B cell (primary cell): ENCODE measurements at regions not wholly inside any gene's neighbourhood (a gene's known extent, or its start where the extent isn't known, plus 50 kb on each side); places are given as distances from the start of the nearest gene placed in this dataset.

Experiments
- ATAC-seq: fragments of 200-7000 bp; cut with Tn5 transposase; one replicate; pipeline ENCODE4 v1.10.0; 2021; ENCODE audit warnings: low read depth, mild to moderate bottlenecking, moderate number of reproducible peaks, moderate library complexity
- CTCF ChIA-PET: fragments of 350-600 bp; sonication (Branson Sonifier 250); formaldehyde crosslinking; loops from one replicate; lab custom pipeline; 2021; ENCODE audit warnings: antibody characterized with exemption, inconsistent platforms; lab: Charles Lee
- POLR2A ChIA-PET: fragments of 350-600 bp; sonication (Branson Sonifier 250); formaldehyde crosslinking; loops from one replicate; lab custom pipeline; 2021; ENCODE audit warnings: antibody characterized with exemption; lab: Charles Lee
- DNase-seq: peaks from one replicate; pipeline ENCODE4 v3.0.0; 2013
- H2AFZ ChIP-seq: 2 replicates; pipeline ENCODE4 v1.6.1; 2012; ENCODE audit warnings: mild to moderate bottlenecking, low read depth, low read length; ENCODE audit not compliant: insufficient read depth, poor library complexity, severe bottlenecking
- H3K27ac ChIP-seq, 2 donors: 1 replicate in 1 of 2; 2 replicates in 1 of 2; pipeline ENCODE4 v1.5.1; 2012 to 2013; ENCODE audit warnings: low read length in 2 of 2, mild to moderate bottlenecking in 2 of 2, moderate library complexity in 1 of 2
- H3K27me3 ChIP-seq, 4 experiments: fragments of 200-600 bp in 1 of 4; sonication (generic) in 1 of 4; replicated peaks in 1 of 4; 1 replicate in 2 of 4; 2 replicates in 2 of 4; pipeline versions ENCODE4 v1.6.1 to v1.7.0; 2013 to 2016; ENCODE audit warnings: low read length in 3 of 4, mild to moderate bottlenecking in 2 of 4, mixed read lengths in 1 of 4, moderate library complexity in 1 of 4; ENCODE audit not compliant: insufficient read depth in 4 of 4, control insufficient read depth in 3 of 4; ENCODE audit errors: control extremely low read depth in 1 of 4
- H3K36me3 ChIP-seq, 2 experiments: replicated peaks in 1 of 2; 1 replicate in 1 of 2; 2 replicates in 1 of 2; pipeline versions ENCODE4 v1.6.1 to v1.7.1; 2013; ENCODE audit warnings: low read length in 1 of 2; ENCODE audit not compliant: insufficient read depth in 2 of 2, control insufficient read depth in 1 of 2; ENCODE audit errors: control extremely low read depth in 1 of 2, extremely low read depth in 1 of 2
- H3K4me1 ChIP-seq, 2 donors: fragments of 200-600 bp in 1 of 2; sonication (generic) in 1 of 2; 1 replicate in 1 of 2; 2 replicates in 1 of 2; pipeline versions ENCODE4 v1.5.1 to v1.6.1; 2013 to 2017; ENCODE audit warnings: low read length in 2 of 2; ENCODE audit not compliant: control insufficient read depth in 2 of 2, insufficient read depth in 2 of 2
- H3K4me2 ChIP-seq: replicated peaks from 2 replicates; pipeline ENCODE3; 2012; ENCODE audit warnings: mild to moderate bottlenecking, low read depth, low read length; ENCODE audit not compliant: poor library complexity, severe bottlenecking
- H3K4me3 ChIP-seq, 5 experiments: fragments of 200-600 bp in 1 of 5; sonication (generic) in 1 of 5; 1 replicate in 3 of 5; 2 replicates in 2 of 5; pipeline versions ENCODE4 v1.5.1 to v1.7.0; 2011 to 2016; ENCODE audit warnings: low read length in 4 of 5, mild to moderate bottlenecking in 4 of 5, low read depth in 2 of 5, control low read depth in 1 of 5, moderate library complexity in 1 of 5; ENCODE audit not compliant: insufficient read depth in 1 of 5; ENCODE audit errors: control extremely low read depth in 1 of 5, extremely low read depth in 1 of 5
- H3K79me2 ChIP-seq: fragments of 200-600 bp; sonication (generic); one replicate; pipeline ENCODE4 v1.6.0; 2016; ENCODE audit warnings: low read length; ENCODE audit not compliant: control insufficient read depth, insufficient read depth
- H3K9ac ChIP-seq: fragments of 200-600 bp; sonication (generic); 2 replicates; pipeline ENCODE4 v1.6.1; 2017; ENCODE audit warnings: mild to moderate bottlenecking, low read length, moderate library complexity
- H3K9me3 ChIP-seq, 3 donors: one replicate each; pipeline versions ENCODE4 v1.6.1 to v1.7.1; 2013; ENCODE audit warnings: low read length in 2 of 3; ENCODE audit not compliant: control insufficient read depth in 2 of 3, insufficient read depth in 1 of 3; ENCODE audit errors: control extremely low read depth in 1 of 3
- H4K20me1 ChIP-seq: 2 replicates; pipeline ENCODE4 v1.6.0; 2012; ENCODE audit warnings: mild to moderate bottlenecking, low read length; ENCODE audit not compliant: insufficient read depth, control insufficient read depth, poor library complexity, severe bottlenecking
- H3K27ac Mint-ChIP-seq: one replicate; pipeline ENCODE4 v1.8.0; 2021; ENCODE audit warnings: mixed read lengths
- H3K27me3 Mint-ChIP-seq: one replicate; pipeline ENCODE4 v1.8.0; 2021; ENCODE audit warnings: mixed read lengths
- H3K4me1 Mint-ChIP-seq: one replicate; pipeline ENCODE4 v1.8.0; 2021; ENCODE audit warnings: mixed read lengths
- H3K4me3 Mint-ChIP-seq: one replicate; pipeline ENCODE4 v1.8.0; 2021; ENCODE audit warnings: mixed read lengths
- H3K9me3 Mint-ChIP-seq: one replicate; pipeline ENCODE4 v1.8.0; 2022; ENCODE audit warnings: mixed read lengths; ENCODE audit not compliant: insufficient read depth
- CTCF ChIP-seq: fragments of 200-600 bp; IDR thresholded peaks from one replicate; pipeline ENCODE4 v1.8.0; 2022; ENCODE audit warnings: antibody characterized with exemption, mild to moderate bottlenecking
- EZH2 ChIP-seq: IDR thresholded peaks from 2 replicates; pipeline ENCODE4 v1.6.1; 2012; ENCODE audit warnings: borderline replicate concordance, low read depth, mild to moderate bottlenecking, moderate library complexity, low read length; ENCODE audit not compliant: insufficient read depth, poor library complexity, severe bottlenecking
- whole genome bisulfite sequencing: methylation state at CpG from one replicate; pipeline ENCODE4 v1.1.5; 2013; ENCODE audit warnings: missing lambda C conversion rate; ENCODE audit not compliant: insufficient coverage; 5-methylcytosine and 5-hydroxymethylcytosine counted together
- intact Hi-C: fragments of 100-400 bp; cut with micrococcal nuclease; formaldehyde crosslinking; loops from one replicate; pipeline ENCODE4 v1.10.0; 2022

DNA sequence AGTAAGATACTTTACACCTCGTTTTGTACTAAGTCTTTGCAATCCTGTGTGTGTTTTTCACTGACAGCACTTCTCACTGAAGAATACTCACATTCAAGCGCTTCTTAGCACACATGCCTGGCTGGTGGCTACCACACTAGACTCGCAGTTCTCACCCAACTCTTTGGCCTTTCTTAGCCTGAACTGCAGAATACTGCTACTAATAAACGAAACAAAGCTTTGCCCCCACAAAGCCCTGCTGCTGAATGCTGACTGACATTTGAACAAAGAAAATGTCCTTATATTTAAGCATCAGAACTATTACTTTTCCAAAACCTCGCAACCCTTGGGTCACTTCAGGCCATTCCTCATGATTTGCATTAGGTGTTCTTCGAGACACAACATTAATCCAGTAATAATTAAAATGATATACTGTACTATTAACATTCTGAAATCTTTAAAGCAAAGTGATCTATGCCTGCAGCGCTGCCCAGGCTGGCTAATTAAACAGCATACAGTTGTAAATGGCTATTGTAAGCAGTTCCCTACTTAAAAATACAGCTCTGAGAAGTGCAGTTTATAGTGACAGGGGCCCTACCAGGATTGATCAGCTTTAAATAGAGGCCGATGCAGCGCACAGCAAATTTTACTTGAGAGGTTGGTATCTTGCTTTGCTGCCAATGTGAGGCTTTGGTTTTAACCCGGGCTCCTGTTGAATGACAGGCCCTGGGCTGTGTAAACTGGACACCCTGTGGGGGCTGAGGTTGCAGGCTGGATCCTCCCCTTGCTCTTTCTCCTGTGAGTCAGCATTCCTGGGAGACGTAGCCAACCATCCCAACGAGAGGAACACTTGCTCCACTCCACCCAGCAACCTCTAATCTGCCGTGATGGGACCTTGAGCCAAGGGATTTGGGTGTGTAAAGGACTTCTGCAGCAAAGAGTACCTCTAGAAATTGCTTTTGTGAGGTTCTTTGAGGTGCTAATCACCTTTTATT, 899.0 kb downstream of the TFAP2A start:
- no peak overlapping the region for H3K4me3 Mint-ChIP-seq
- Histone ChIP-seq H3K36me3 (no peaks in the 10 kb centered on the region), H3K27me3 (no peaks in the 10 kb centered on the region), H3K4me1 (no peaks in the 10 kb centered on the region), H3K4me2 (no peak overlapping the region), H3K9ac (no peak overlapping the region), H3K27ac (no peak overlapping the region), H4K20me1 (no peaks in the 10 kb centered on the region), H3K9me3 (no peaks in the 10 kb centered on the region), H3K4me3 (no peak overlapping the region), H3K79me2 (no peaks in the 10 kb centered on the region), H2AFZ (no peak overlapping the region)
- no peak overlapping the region for H3K27ac Mint-ChIP-seq
- DNase-seq (no peak), ATAC-seq (no peak)
- no peak for TF ChIP-seq CTCF
- TF ChIP-seq EZH2, result no peak
- H3K9me3 Mint-ChIP-seq, result no peaks in the 10 kb centered on the region
- H3K27me3 Mint-ChIP-seq, result no peaks in the 10 kb centered on the region
- CTCF ChIA-PET, result no interaction called here
- no peaks in the 10 kb centered on the region for H3K4me1 Mint-ChIP-seq
- POLR2A ChIA-PET, result no interaction called here
- 79% methylated on average over 4 of the region's 13 CpGs for WGBS
- intact Hi-C loops, result no loop called here

DNA sequence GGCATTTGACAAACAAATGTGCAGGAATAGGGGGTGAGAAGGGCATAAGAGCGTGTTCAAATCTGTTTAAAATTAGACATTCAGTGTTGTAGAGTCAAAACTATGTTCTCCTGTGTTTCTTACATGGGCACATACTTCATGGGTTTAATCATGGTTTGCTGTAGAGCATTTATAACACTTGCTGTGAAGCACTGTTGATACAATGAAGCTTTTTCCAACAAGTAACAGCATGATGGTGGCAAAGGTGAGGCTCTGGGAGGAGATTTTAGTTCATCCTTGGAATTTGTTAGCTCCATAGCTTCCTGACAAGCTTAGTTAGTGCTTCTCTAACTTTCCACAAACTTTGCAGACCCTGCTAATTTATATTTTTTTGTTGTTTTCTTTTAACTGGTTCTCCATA, 900.7 kb downstream of the TFAP2A start:
- H3K4me3 ChIP-seq, result no peak overlapping the region
- no peaks in the 10 kb centered on the region for H3K27me3 ChIP-seq
- H3K9me3 ChIP-seq, result no peaks in the 10 kb centered on the region
- H3K9ac ChIP-seq, result no peak overlapping the region
- H3K79me2 ChIP-seq, result no peaks in the 10 kb centered on the region
- ChIA-PET CTCF (no interaction called here), POLR2A (no interaction called here)
- no peak for DNase-seq
- Mint-ChIP-seq H3K4me3 (no peak overlapping the region), H3K27ac (no peak overlapping the region), H3K9me3 (no peaks in the 10 kb centered on the region), H3K4me1 (no peaks in the 10 kb centered on the region), H3K27me3 (no peaks in the 10 kb centered on the region)
- intact Hi-C loops, result no loop called here
- H3K4me2 ChIP-seq, result no peak overlapping the region
- no peak overlapping the region for H3K27ac ChIP-seq
- no peak for TF ChIP-seq EZH2
- H3K4me1 ChIP-seq, result no peaks in the 10 kb centered on the region
- no peaks in the 10 kb centered on the region for H3K36me3 ChIP-seq
- no peaks in the 10 kb centered on the region for H4K20me1 ChIP-seq
- no peak overlapping the region for H2AFZ ChIP-seq
- ATAC-seq, result no peak
- 100% methylated on average over 1 of the region's 1 CpG for WGBS
